ENCODE measurements at regions not wholly inside any gene's neighbourhood (a gene's known extent, or its start where the extent isn't known, plus 50 kb on each side); places are given as distances from the start of the nearest gene placed in this dataset.

- Histone ChIP-seq H4K20me1 (ENCODE audit: insufficient read depth, poor library complexity, severe bottlenecking) (no peaks in the 10 kb centered on the region), H3K9me2 (replicated peaks; ENCODE audit: insufficient read depth) (no peaks in the 10 kb centered on the region), H3K4me3 (no peak overlapping the region), H3K27me3 (peaks cover 2% of the 10 kb centered on the region), H3K27ac (no peak overlapping the region), H3K79me2 (no peaks in the 10 kb centered on the region), H3K9me3 (ENCODE audit: low read depth) (no peaks in the 10 kb centered on the region), H3K36me3 (replicated peaks; ENCODE audit: insufficient read depth, low read depth) (no peaks in the 10 kb centered on the region), H2AFZ (no peak overlapping the region), H3K4me1 (ENCODE audit: insufficient read depth) (peaks cover 12% of the 10 kb centered on the region), H3K4me2 (peak overlapping the region; percentile 70)
- no peak for DNase-seq (ENCODE audit: low spot score)
- WGBS (ENCODE audit: low lambda C conversion rate, missing lambda C conversion rate) = 94% methylated on average over 2 of the region's 2 CpGs
- TF ChIP-seq EZH2 (IDR thresholded peaks at IDR 0.05; ENCODE audit: borderline replicate concordance) = no peak
- no peak for TF ChIP-seq CTCF (IDR thresholded peaks at IDR 0.05; ENCODE audit: poor library complexity)
Observed at GRCh38 chr14:94938016-94938415, 168.1 kb upstream of the GSC start.

GRCh38 chr14:94936901-94937685, 167.2 kb upstream of the GSC start:
- H3K27ac ChIP-seq = peak overlapping the region; percentile 87
- DNase-seq (ENCODE audit: low spot score) = peak; percentile 12
- no peaks in the 10 kb centered on the region for H3K9me3 ChIP-seq (ENCODE audit: low read depth)
- H3K4me1 ChIP-seq (ENCODE audit: insufficient read depth) = peaks cover 12% of the 10 kb centered on the region
- no peak overlapping the region for H3K4me3 ChIP-seq
- peak overlapping the region; percentile 70 for H3K4me2 ChIP-seq
- TF ChIP-seq EZH2 (IDR thresholded peaks at IDR 0.05; ENCODE audit: borderline replicate concordance) (no peak), CTCF (IDR thresholded peaks at IDR 0.05; ENCODE audit: poor library complexity) (no peak), EZH2phosphoT487 (IDR thresholded peaks at IDR 0.05; ENCODE audit: low read depth, severe bottlenecking, unreplicated experiment) (no peak)
- no peaks in the 10 kb centered on the region for H3K9me2 ChIP-seq (replicated peaks; ENCODE audit: insufficient read depth)
- no peaks in the 10 kb centered on the region for H4K20me1 ChIP-seq (ENCODE audit: insufficient read depth, poor library complexity, severe bottlenecking)
- 65% methylated on average over 24 of the region's 24 CpGs for WGBS (ENCODE audit: low lambda C conversion rate, missing lambda C conversion rate)
- no peaks in the 10 kb centered on the region for H3K79me2 ChIP-seq
- peaks cover 2% of the 10 kb centered on the region for H3K27me3 ChIP-seq
- no peaks in the 10 kb centered on the region for H3K36me3 ChIP-seq (replicated peaks; ENCODE audit: insufficient read depth, low read depth)
- no peak overlapping the region for H2AFZ ChIP-seq

GRCh38 chr14:94936401-94936892, 166.5 kb upstream of the GSC start:
- no peaks in the 10 kb centered on the region for H3K9me3 ChIP-seq (ENCODE audit: low read depth)
- no peaks in the 10 kb centered on the region for H3K9me2 ChIP-seq (replicated peaks; ENCODE audit: insufficient read depth)
- no peaks in the 10 kb centered on the region for H3K36me3 ChIP-seq (replicated peaks; ENCODE audit: insufficient read depth, low read depth)
- no peaks in the 10 kb centered on the region for H3K79me2 ChIP-seq
- no peak overlapping the region for H2AFZ ChIP-seq
- H4K20me1 ChIP-seq (ENCODE audit: insufficient read depth, poor library complexity, severe bottlenecking) = no peaks in the 10 kb centered on the region
- peak; percentile 77 for DNase-seq (ENCODE audit: low spot score)
- no peak overlapping the region for H3K4me3 ChIP-seq
- 56% methylated on average over 26 of the region's 26 CpGs for WGBS (ENCODE audit: low lambda C conversion rate, missing lambda C conversion rate)
- H3K27ac ChIP-seq = peak overlapping the region; percentile 87
- peaks cover 2% of the 10 kb centered on the region for H3K27me3 ChIP-seq
- peak overlapping the region; percentile 70 for H3K4me2 ChIP-seq
- no peak for TF ChIP-seq CTCF (IDR thresholded peaks at IDR 0.05; ENCODE audit: poor library complexity)
- peak; percentile 95 for TF ChIP-seq EZH2phosphoT487 (IDR thresholded peaks at IDR 0.05; ENCODE audit: low read depth, severe bottlenecking, unreplicated experiment)
- TF ChIP-seq EZH2 (IDR thresholded peaks at IDR 0.05; ENCODE audit: borderline replicate concordance) = no peak
- peaks cover 12% of the 10 kb centered on the region for H3K4me1 ChIP-seq (ENCODE audit: insufficient read depth)
